ENCODE measurements at regions not wholly inside any gene's neighbourhood (a gene's known extent, or its start where the extent isn't known, plus 50 kb on each side); places are given as distances from the start of the nearest gene placed in this dataset.

- no peak for TF ChIP-seq CTCF (IDR thresholded peaks at IDR 0.05; ENCODE audit: borderline replicate concordance, insufficient read depth, low read depth, low read length)
- no peak overlapping the region for H3K4me3 ChIP-seq (ENCODE audit: low read depth, low read length)
Measured at GRCh38 chr2:212692466-212692865, 153.9 kb upstream of the ERBB4 start.

- peak; percentile 67 for TF ChIP-seq CTCF (IDR thresholded peaks at IDR 0.05; ENCODE audit: borderline replicate concordance, insufficient read depth, low read depth, low read length)
- no peak overlapping the region for H3K4me3 ChIP-seq (ENCODE audit: low read depth, low read length)
Measured at GRCh38 chr2:212686285-212686895, 147.8 kb upstream of the ERBB4 start.

- no peak overlapping the region for H3K4me3 ChIP-seq (ENCODE audit: low read depth, low read length)
- no peak for TF ChIP-seq CTCF (IDR thresholded peaks at IDR 0.05; ENCODE audit: borderline replicate concordance, insufficient read depth, low read depth, low read length)
Measured at GRCh38 chr2:212683346-212684097, 144.9 kb upstream of the ERBB4 start.

GRCh38 chr2:212682937-212683336 lies 144.3 kb upstream of the ERBB4 start:
- no peak overlapping the region for H3K4me3 ChIP-seq (ENCODE audit: low read depth, low read length)
- no peak for TF ChIP-seq CTCF (IDR thresholded peaks at IDR 0.05; ENCODE audit: borderline replicate concordance, insufficient read depth, low read depth, low read length)

GRCh38 chr2:212677466-212677865 lies 138.9 kb upstream of the ERBB4 start:
- TF ChIP-seq CTCF (IDR thresholded peaks at IDR 0.05; ENCODE audit: borderline replicate concordance, insufficient read depth, low read depth, low read length): no peak
- no peak overlapping the region for H3K4me3 ChIP-seq (ENCODE audit: low read depth, low read length)

- H3K4me3 ChIP-seq (ENCODE audit: low read depth, low read length): no peak overlapping the region
- TF ChIP-seq CTCF (IDR thresholded peaks at IDR 0.05; ENCODE audit: borderline replicate concordance, insufficient read depth, low read depth, low read length): no peak
Measured at GRCh38 chr2:212672186-212672585, 133.6 kb upstream of the ERBB4 start.

GRCh38 chr2:212669761-212670160 lies 131.2 kb upstream of the ERBB4 start:
- H3K4me3 ChIP-seq (ENCODE audit: low read depth, low read length): no peak overlapping the region
- TF ChIP-seq CTCF (IDR thresholded peaks at IDR 0.05; ENCODE audit: borderline replicate concordance, insufficient read depth, low read depth, low read length): no peak
